ENCODE measurements at regions not wholly inside any gene's neighbourhood (a gene's known extent, or its start where the extent isn't known, plus 50 kb on each side); places are given as distances from the start of the nearest gene placed in this dataset.

GRCh38 chr1:82565546-82565945 is 764.8 kb downstream of the ADGRL2 start:
- Histone ChIP-seq H3K36me3 (ENCODE audit: insufficient read depth, low read length) (no peaks in the 10 kb centered on the region), H3K4me3 (ENCODE audit: low read depth in 1 of 2, low read length in 2 of 2) (no peak overlapping the region), H3K27ac (ENCODE audit: low read depth, low read length) (no peak overlapping the region), H3K4me1 (ENCODE audit: insufficient read depth, low read length) (peaks cover 22% of the 10 kb centered on the region), H3K27me3 (ENCODE audit: control insufficient read depth in 1 of 2, insufficient read depth in 2 of 2, low read length in 2 of 2) (no peaks in the 10 kb centered on the region), H3K9me3 (ENCODE audit: low read length) (peaks cover 5% of the 10 kb centered on the region), H3K9ac (ENCODE audit: low read length) (no peak overlapping the region)

- no peaks in the 10 kb centered on the region for H3K36me3 ChIP-seq (ENCODE audit: insufficient read depth, low read length)
- H3K4me3 ChIP-seq (ENCODE audit: low read depth in 1 of 2, low read length in 2 of 2), result no peak overlapping the region
- no peak overlapping the region for H3K9ac ChIP-seq (ENCODE audit: low read length)
- peaks cover 5% of the 10 kb centered on the region for H3K9me3 ChIP-seq (ENCODE audit: low read length)
- no peak overlapping the region for H3K27ac ChIP-seq (ENCODE audit: low read depth, low read length)
- no peaks in the 10 kb centered on the region for H3K27me3 ChIP-seq (ENCODE audit: control insufficient read depth in 1 of 2, insufficient read depth in 2 of 2, low read length in 2 of 2)
- peaks cover 22% of the 10 kb centered on the region for H3K4me1 ChIP-seq (ENCODE audit: insufficient read depth, low read length)
Observed at GRCh38 chr1:82565146-82565545, 764.4 kb downstream of the ADGRL2 start.

GRCh38 chr1:82564333-82564732 is 763.6 kb downstream of the ADGRL2 start:
- no peak overlapping the region for H3K4me3 ChIP-seq (ENCODE audit: low read depth in 1 of 2, low read length in 2 of 2)
- H3K27ac ChIP-seq (ENCODE audit: low read depth, low read length), result no peak overlapping the region
- no peaks in the 10 kb centered on the region for H3K36me3 ChIP-seq (ENCODE audit: insufficient read depth, low read length)
- H3K9ac ChIP-seq (ENCODE audit: low read length), result no peak overlapping the region
- H3K4me1 ChIP-seq (ENCODE audit: insufficient read depth, low read length), result peaks cover 22% of the 10 kb centered on the region
- no peaks in the 10 kb centered on the region for H3K27me3 ChIP-seq (ENCODE audit: control insufficient read depth in 1 of 2, insufficient read depth in 2 of 2, low read length in 2 of 2)
- peaks cover 5% of the 10 kb centered on the region for H3K9me3 ChIP-seq (ENCODE audit: low read length)

GRCh38 chr1:82562448-82562847 is 761.7 kb downstream of the ADGRL2 start:
- H3K27me3 ChIP-seq (ENCODE audit: control insufficient read depth in 1 of 2, insufficient read depth in 2 of 2, low read length in 2 of 2), result no peaks in the 10 kb centered on the region

GRCh38 chr1:82560566-82560965 is 759.8 kb downstream of the ADGRL2 start:
- Histone ChIP-seq H3K9me3 (ENCODE audit: low read length) (peaks cover 5% of the 10 kb centered on the region), H3K4me3 (ENCODE audit: low read depth in 1 of 2, low read length in 2 of 2) (no peak overlapping the region), H3K9ac (ENCODE audit: low read length) (no peak overlapping the region), H3K27me3 (ENCODE audit: control insufficient read depth in 1 of 2, insufficient read depth in 2 of 2, low read length in 2 of 2) (no peaks in the 10 kb centered on the region), H3K36me3 (ENCODE audit: insufficient read depth, low read length) (no peaks in the 10 kb centered on the region), H3K4me1 (ENCODE audit: insufficient read depth, low read length) (peaks cover 8% of the 10 kb centered on the region), H3K27ac (ENCODE audit: low read depth, low read length) (no peak overlapping the region)

More at GRCh38 chr1:82562448-82562847, 761.7 kb downstream of the ADGRL2 start:
- Histone ChIP-seq H3K4me3 (ENCODE audit: low read depth in 1 of 2, low read length in 2 of 2) (no peak overlapping the region), H3K4me1 (ENCODE audit: insufficient read depth, low read length) (peaks cover 21% of the 10 kb centered on the region), H3K9ac (ENCODE audit: low read length) (no peak overlapping the region), H3K9me3 (ENCODE audit: low read length) (peaks cover 5% of the 10 kb centered on the region), H3K36me3 (ENCODE audit: insufficient read depth, low read length) (no peaks in the 10 kb centered on the region), H3K27ac (ENCODE audit: low read depth, low read length) (no peak overlapping the region)

- H3K27ac ChIP-seq (ENCODE audit: low read depth, low read length), result no peak overlapping the region
- H3K4me3 ChIP-seq (ENCODE audit: low read depth in 1 of 2, low read length in 2 of 2), result no peak overlapping the region
- H3K27me3 ChIP-seq (ENCODE audit: control insufficient read depth in 1 of 2, insufficient read depth in 2 of 2, low read length in 2 of 2), result no peaks in the 10 kb centered on the region
- no peaks in the 10 kb centered on the region for H3K9me3 ChIP-seq (ENCODE audit: low read length)
- H3K9ac ChIP-seq (ENCODE audit: low read length), result no peak overlapping the region
- H3K36me3 ChIP-seq (ENCODE audit: insufficient read depth, low read length), result no peaks in the 10 kb centered on the region
- no peaks in the 10 kb centered on the region for H3K4me1 ChIP-seq (ENCODE audit: insufficient read depth, low read length)
Observed at GRCh38 chr1:82555501-82555900, 754.8 kb downstream of the ADGRL2 start.

GRCh38 chr1:82549841-82550240 is 749.1 kb downstream of the ADGRL2 start:
- H3K9me3 ChIP-seq (ENCODE audit: low read length), result no peaks in the 10 kb centered on the region
- H3K27me3 ChIP-seq (ENCODE audit: control insufficient read depth in 1 of 2, insufficient read depth in 2 of 2, low read length in 2 of 2), result no peaks in the 10 kb centered on the region
- no peaks in the 10 kb centered on the region for H3K4me1 ChIP-seq (ENCODE audit: insufficient read depth, low read length)
- H3K27ac ChIP-seq (ENCODE audit: low read depth, low read length), result no peak overlapping the region
- H3K4me3 ChIP-seq (ENCODE audit: low read depth in 1 of 2, low read length in 2 of 2), result no peak overlapping the region
- H3K36me3 ChIP-seq (ENCODE audit: insufficient read depth, low read length), result no peaks in the 10 kb centered on the region
- no peak overlapping the region for H3K9ac ChIP-seq (ENCODE audit: low read length)

- no peaks in the 10 kb centered on the region for H3K9me3 ChIP-seq (ENCODE audit: low read length)
- H3K27ac ChIP-seq (ENCODE audit: low read depth, low read length), result no peak overlapping the region
- no peaks in the 10 kb centered on the region for H3K27me3 ChIP-seq (ENCODE audit: control insufficient read depth in 1 of 2, insufficient read depth in 2 of 2, low read length in 2 of 2)
- H3K4me1 ChIP-seq (ENCODE audit: insufficient read depth, low read length), result no peaks in the 10 kb centered on the region
- no peak overlapping the region for H3K9ac ChIP-seq (ENCODE audit: low read length)
- H3K36me3 ChIP-seq (ENCODE audit: insufficient read depth, low read length), result no peaks in the 10 kb centered on the region
- no peak overlapping the region for H3K4me3 ChIP-seq (ENCODE audit: low read depth in 1 of 2, low read length in 2 of 2)
Observed at GRCh38 chr1:82542766-82543165, 742.0 kb downstream of the ADGRL2 start.

GRCh38 chr1:82542141-82542540 is 741.4 kb downstream of the ADGRL2 start:
- no peaks in the 10 kb centered on the region for H3K4me1 ChIP-seq (ENCODE audit: insufficient read depth, low read length)
- H3K27me3 ChIP-seq (ENCODE audit: control insufficient read depth in 1 of 2, insufficient read depth in 2 of 2, low read length in 2 of 2), result no peaks in the 10 kb centered on the region
- no peak overlapping the region for H3K4me3 ChIP-seq (ENCODE audit: low read depth in 1 of 2, low read length in 2 of 2)
- no peak overlapping the region for H3K9ac ChIP-seq (ENCODE audit: low read length)
- no peaks in the 10 kb centered on the region for H3K9me3 ChIP-seq (ENCODE audit: low read length)
- H3K27ac ChIP-seq (ENCODE audit: low read depth, low read length), result no peak overlapping the region
- H3K36me3 ChIP-seq (ENCODE audit: insufficient read depth, low read length), result no peaks in the 10 kb centered on the region

GRCh38 chr1:82540006-82540405 is 739.3 kb downstream of the ADGRL2 start:
- Histone ChIP-seq H3K27me3 (ENCODE audit: control insufficient read depth in 1 of 2, insufficient read depth in 2 of 2, low read length in 2 of 2) (no peaks in the 10 kb centered on the region), H3K27ac (ENCODE audit: low read depth, low read length) (no peak overlapping the region), H3K9ac (ENCODE audit: low read length) (no peak overlapping the region), H3K36me3 (ENCODE audit: insufficient read depth, low read length) (no peaks in the 10 kb centered on the region), H3K4me3 (ENCODE audit: low read depth in 1 of 2, low read length in 2 of 2) (no peak overlapping the region), H3K4me1 (ENCODE audit: insufficient read depth, low read length) (no peaks in the 10 kb centered on the region), H3K9me3 (ENCODE audit: low read length) (no peaks in the 10 kb centered on the region)

- Histone ChIP-seq H3K4me1 (ENCODE audit: insufficient read depth, low read length) (no peaks in the 10 kb centered on the region), H3K4me3 (ENCODE audit: low read depth in 1 of 2, low read length in 2 of 2) (no peak overlapping the region), H3K27me3 (ENCODE audit: control insufficient read depth in 1 of 2, insufficient read depth in 2 of 2, low read length in 2 of 2) (no peaks in the 10 kb centered on the region), H3K9ac (ENCODE audit: low read length) (no peak overlapping the region), H3K36me3 (ENCODE audit: insufficient read depth, low read length) (no peaks in the 10 kb centered on the region), H3K27ac (ENCODE audit: low read depth, low read length) (no peak overlapping the region), H3K9me3 (ENCODE audit: low read length) (no peaks in the 10 kb centered on the region)
Observed at GRCh38 chr1:82538876-82539275, 738.1 kb downstream of the ADGRL2 start.

GRCh38 chr1:82534996-82535395 is 734.3 kb downstream of the ADGRL2 start:
- H3K4me1 ChIP-seq (ENCODE audit: insufficient read depth, low read length), result no peaks in the 10 kb centered on the region
- H3K27ac ChIP-seq (ENCODE audit: low read depth, low read length), result no peak overlapping the region
- no peaks in the 10 kb centered on the region for H3K9me3 ChIP-seq (ENCODE audit: low read length)
- H3K27me3 ChIP-seq (ENCODE audit: control insufficient read depth in 1 of 2, insufficient read depth in 2 of 2, low read length in 2 of 2), result no peaks in the 10 kb centered on the region
- no peak overlapping the region for H3K4me3 ChIP-seq (ENCODE audit: low read depth in 1 of 2, low read length in 2 of 2)
- H3K9ac ChIP-seq (ENCODE audit: low read length), result no peak overlapping the region
- no peaks in the 10 kb centered on the region for H3K36me3 ChIP-seq (ENCODE audit: insufficient read depth, low read length)

All from muscle layer of colon (tissue), 2 donors.